Astrocyte (in vitro differentiated cells and primary cell): ENCODE measurements at regions not wholly inside any gene's neighbourhood (a gene's known extent, or its start where the extent isn't known, plus 50 kb on each side); places are given as distances from the start of the nearest gene placed in this dataset.
"Not testable (repeated sequence)": the region's sequence is repeated elsewhere in the genome, so short reads cannot be mapped to it uniquely, and the experiment has no call there.

Experiments used
- DNase-seq: peaks from one replicate; pipeline ENCODE4 v3.0.0-alpha.2; 2010; ENCODE audit warnings: low read depth
- FAIRE-seq: peaks from 2 replicates; lab custom pipeline; 2011; peaks lifted over from hg19 to GRCh38; lab: Jason Lieb, UNC
- H2AFZ ChIP-seq: 2 replicates; pipeline ENCODE4 v1.6.0; 2012; ENCODE audit warnings: low read depth, low read length, inconsistent platforms
- H3K27ac ChIP-seq: 2 replicates; pipeline ENCODE4 v1.5.1; 2011; ENCODE audit warnings: low read depth, low read length, inconsistent platforms
- H3K27me3 ChIP-seq: 2 replicates; pipeline ENCODE4 v1.6.0; 2011; ENCODE audit warnings: low read length, inconsistent platforms; ENCODE audit not compliant: insufficient read depth
- H3K36me3 ChIP-seq: 2 replicates; pipeline ENCODE4 v1.5.1; 2011; ENCODE audit warnings: low read length, inconsistent platforms; ENCODE audit not compliant: insufficient read depth
- H3K4me1 ChIP-seq: 2 replicates; pipeline ENCODE4 v1.5.1; 2011; ENCODE audit warnings: low read length, inconsistent platforms; ENCODE audit not compliant: insufficient read depth
- H3K4me2 ChIP-seq: 2 replicates; pipeline ENCODE4 v1.6.0; 2012; ENCODE audit warnings: low read length, inconsistent platforms
- H3K4me3 ChIP-seq: 2 replicates; pipeline ENCODE4 v1.5.1; 2011; ENCODE audit warnings: low read depth, mild to moderate bottlenecking, low read length, inconsistent platforms; ENCODE audit not compliant: insufficient read depth
- H3K79me2 ChIP-seq: 2 replicates; pipeline ENCODE4 v1.6.0; 2012; ENCODE audit warnings: mild to moderate bottlenecking, low read length, inconsistent platforms; ENCODE audit not compliant: insufficient read depth
- H3K9ac ChIP-seq: 2 replicates; pipeline ENCODE4 v1.6.0; 2012; ENCODE audit warnings: mild to moderate bottlenecking, low read length, inconsistent platforms
- H3K9me3 ChIP-seq: 2 replicates; pipeline ENCODE4 v1.5.1; 2012; ENCODE audit warnings: low read depth, mild to moderate bottlenecking, low read length, inconsistent platforms; ENCODE audit not compliant: insufficient read depth
- H4K20me1 ChIP-seq: 2 replicates; pipeline ENCODE4 v1.6.0; 2012; ENCODE audit warnings: low read length, inconsistent platforms; ENCODE audit not compliant: insufficient read depth
- H3K27ac Mint-ChIP-seq: one replicate; pipeline ENCODE4 v1.8.0; 2021; ENCODE audit warnings: mild to moderate bottlenecking, mixed read lengths; ENCODE audit not compliant: unreplicated experiment
- H3K27me3 Mint-ChIP-seq: one replicate; pipeline ENCODE4 v1.8.0; 2021; ENCODE audit warnings: low read depth, mixed read lengths; ENCODE audit not compliant: unreplicated experiment
- H3K36me3 Mint-ChIP-seq: one replicate; pipeline ENCODE4 v1.8.0; 2021; ENCODE audit warnings: low read depth, mixed read lengths; ENCODE audit not compliant: unreplicated experiment
- H3K4me1 Mint-ChIP-seq: one replicate; pipeline ENCODE4 v1.8.0; 2021; ENCODE audit warnings: low read depth, mixed read lengths; ENCODE audit not compliant: unreplicated experiment
- H3K4me3 Mint-ChIP-seq: one replicate; pipeline ENCODE4 v1.8.0; 2021; ENCODE audit warnings: mild to moderate bottlenecking, moderate library complexity, mixed read lengths; ENCODE audit not compliant: unreplicated experiment
- H3K9me3 Mint-ChIP-seq: one replicate; pipeline ENCODE4 v1.8.0; 2021; ENCODE audit warnings: mild to moderate bottlenecking, mixed read lengths; ENCODE audit not compliant: unreplicated experiment
- EZH2 ChIP-seq: IDR thresholded peaks from 2 replicates; pipeline ENCODE4 v1.6.1; 2012; ENCODE audit warnings: mild to moderate bottlenecking, low read length, inconsistent platforms; ENCODE audit not compliant: insufficient read depth
- TF ChIP-seq, protein P1 (sequence below): IDR thresholded peaks from 2 replicates; pipeline ENCODE4 v1.5.1; 2011; ENCODE audit warnings: low read depth, mild to moderate bottlenecking, inconsistent platforms, low read length, moderate library complexity; ENCODE audit not compliant: insufficient read depth

DNA sequence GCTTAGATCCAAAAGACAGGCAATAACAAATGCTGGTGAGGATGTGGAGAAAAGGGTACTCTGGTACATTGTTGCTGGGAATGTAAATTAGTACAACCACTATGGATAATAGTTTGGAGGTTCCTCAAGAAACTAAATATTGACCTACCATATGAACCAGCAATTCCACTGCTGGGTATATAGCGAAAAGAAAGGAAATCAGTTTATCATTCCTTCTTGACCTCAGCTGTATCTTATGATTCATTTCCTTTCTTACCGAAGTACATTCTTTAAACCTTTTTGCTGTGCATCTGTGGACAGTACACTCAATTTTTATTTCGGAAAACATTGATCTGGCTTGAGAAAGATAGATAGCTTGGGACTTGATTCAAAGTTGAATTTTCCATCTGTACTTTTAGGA lies 183.2 kb upstream of the LRFN5 start:
- H2AFZ ChIP-seq: no peak overlapping the region
- H3K4me3 ChIP-seq: no peak overlapping the region
- TF ChIP-seq, protein P1, sequence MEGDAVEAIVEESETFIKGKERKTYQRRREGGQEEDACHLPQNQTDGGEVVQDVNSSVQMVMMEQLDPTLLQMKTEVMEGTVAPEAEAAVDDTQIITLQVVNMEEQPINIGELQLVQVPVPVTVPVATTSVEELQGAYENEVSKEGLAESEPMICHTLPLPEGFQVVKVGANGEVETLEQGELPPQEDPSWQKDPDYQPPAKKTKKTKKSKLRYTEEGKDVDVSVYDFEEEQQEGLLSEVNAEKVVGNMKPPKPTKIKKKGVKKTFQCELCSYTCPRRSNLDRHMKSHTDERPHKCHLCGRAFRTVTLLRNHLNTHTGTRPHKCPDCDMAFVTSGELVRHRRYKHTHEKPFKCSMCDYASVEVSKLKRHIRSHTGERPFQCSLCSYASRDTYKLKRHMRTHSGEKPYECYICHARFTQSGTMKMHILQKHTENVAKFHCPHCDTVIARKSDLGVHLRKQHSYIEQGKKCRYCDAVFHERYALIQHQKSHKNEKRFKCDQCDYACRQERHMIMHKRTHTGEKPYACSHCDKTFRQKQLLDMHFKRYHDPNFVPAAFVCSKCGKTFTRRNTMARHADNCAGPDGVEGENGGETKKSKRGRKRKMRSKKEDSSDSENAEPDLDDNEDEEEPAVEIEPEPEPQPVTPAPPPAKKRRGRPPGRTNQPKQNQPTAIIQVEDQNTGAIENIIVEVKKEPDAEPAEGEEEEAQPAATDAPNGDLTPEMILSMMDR: no peak
- TF ChIP-seq EZH2: no peak
- H3K36me3 ChIP-seq: no peaks in the 10 kb centered on the region
- H3K9ac ChIP-seq: no peak overlapping the region
- no peaks in the 10 kb centered on the region for H3K4me1 ChIP-seq
- DNase-seq (no peak), FAIRE-seq (no peak)
- no peak overlapping the region for H3K27ac ChIP-seq
- H3K4me2 ChIP-seq: peak overlapping the region; percentile 15
- Mint-ChIP-seq H3K4me3 (no peak overlapping the region), H3K27me3 (no peaks in the 10 kb centered on the region), H3K36me3 (no peaks in the 10 kb centered on the region), H3K4me1 (peaks cover 4% of the 10 kb centered on the region), H3K27ac (no peak overlapping the region), H3K9me3 (no peaks in the 10 kb centered on the region)
- no peaks in the 10 kb centered on the region for H3K79me2 ChIP-seq
- no peaks in the 10 kb centered on the region for H3K9me3 ChIP-seq
- H3K27me3 ChIP-seq: no peaks in the 10 kb centered on the region
- H4K20me1 ChIP-seq: no peaks in the 10 kb centered on the region

DNA sequence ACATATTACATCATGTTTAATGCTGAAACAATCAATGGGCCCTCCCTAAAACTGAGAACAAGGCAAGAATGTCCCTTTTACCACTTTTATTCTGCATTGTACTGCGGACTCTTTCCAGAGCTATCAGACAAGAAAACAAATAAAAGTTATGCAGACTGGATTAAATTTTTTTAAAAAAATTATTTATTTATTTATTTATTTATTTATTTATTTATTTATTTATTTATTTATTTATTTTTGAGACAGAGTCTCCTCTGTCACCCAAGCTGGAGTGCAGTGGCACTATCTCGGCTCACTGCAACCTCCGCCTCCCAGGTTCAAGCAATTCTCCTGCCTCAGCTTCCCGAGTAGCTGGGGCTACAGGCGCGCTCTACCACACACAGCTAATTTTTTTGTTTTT lies 185.4 kb upstream of the LRFN5 start:
- not testable (repeated sequence) for H3K79me2 ChIP-seq, H2AFZ ChIP-seq, FAIRE-seq, H3K9ac ChIP-seq, H3K27me3 Mint-ChIP-seq, H3K4me1 Mint-ChIP-seq, H3K9me3 ChIP-seq, H3K27ac Mint-ChIP-seq, H3K27me3 ChIP-seq, H3K36me3 ChIP-seq, H3K36me3 Mint-ChIP-seq, H3K4me1 ChIP-seq, DNase-seq, H3K4me2 ChIP-seq, H3K4me3 Mint-ChIP-seq, H3K4me3 ChIP-seq, H4K20me1 ChIP-seq, H3K27ac ChIP-seq, H3K9me3 Mint-ChIP-seq

DNA sequence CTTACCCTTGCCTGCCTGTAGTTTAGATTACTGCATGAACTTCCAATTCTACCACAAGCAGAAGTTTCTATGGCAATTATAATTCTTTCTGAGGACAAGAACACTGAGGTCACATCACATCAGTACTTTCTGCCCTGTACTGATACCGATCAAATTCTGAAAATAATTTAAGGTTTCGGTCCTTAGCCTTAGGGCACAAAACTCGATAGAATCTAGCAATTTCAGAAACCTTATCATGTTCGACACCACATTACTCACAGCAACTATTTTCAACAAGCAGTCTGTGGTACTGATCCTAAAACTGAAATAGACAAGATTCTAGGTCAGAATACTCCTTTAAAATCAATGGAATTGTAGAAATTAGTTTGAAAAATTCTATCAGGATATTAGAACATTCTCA lies 187.0 kb upstream of the LRFN5 start:
- Histone ChIP-seq H3K27me3 (no peaks in the 10 kb centered on the region), H3K9ac (no peak overlapping the region), H3K79me2 (no peaks in the 10 kb centered on the region), H3K4me1 (no peaks in the 10 kb centered on the region), H3K9me3 (no peaks in the 10 kb centered on the region), H3K4me2 (no peak overlapping the region), H3K36me3 (no peaks in the 10 kb centered on the region), H3K27ac (no peak overlapping the region), H3K4me3 (no peak overlapping the region), H4K20me1 (no peaks in the 10 kb centered on the region), H2AFZ (no peak overlapping the region)
- Mint-ChIP-seq H3K27ac (no peak overlapping the region), H3K27me3 (no peaks in the 10 kb centered on the region), H3K9me3 (no peaks in the 10 kb centered on the region), H3K4me1 (peaks cover 4% of the 10 kb centered on the region), H3K4me3 (no peak overlapping the region), H3K36me3 (no peaks in the 10 kb centered on the region)
- TF ChIP-seq EZH2: no peak
- TF ChIP-seq, protein P1: no peak
- FAIRE-seq (no peak), DNase-seq (no peak)
